ENCODE measurements at regions not wholly inside any gene's neighbourhood (a gene's known extent, or its start where the extent isn't known, plus 50 kb on each side); places are given as distances from the start of the nearest gene placed in this dataset.

DNA sequence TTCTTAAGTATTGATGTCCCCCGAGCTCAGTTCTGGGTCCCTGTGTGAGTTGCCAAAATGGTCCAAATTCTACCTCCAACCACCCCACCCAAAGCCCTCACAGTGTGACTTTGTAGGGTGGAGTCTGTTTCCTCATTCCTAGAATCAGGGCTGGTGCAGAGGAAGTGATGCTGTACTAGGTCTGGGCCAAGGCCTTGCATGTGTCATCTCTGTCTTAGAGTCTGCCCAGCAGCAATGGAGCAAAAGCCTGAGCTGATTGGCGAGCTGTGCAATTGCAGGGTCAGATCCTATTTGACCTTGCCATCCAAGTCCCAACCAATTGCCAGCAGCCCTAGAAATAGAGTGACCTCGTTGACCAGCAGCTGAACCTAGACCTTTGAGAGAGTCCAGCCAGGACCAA lies 97.0 kb upstream of the ANKRD10 start:
- Histone ChIP-seq H3K27me3 (no peaks in the 10 kb centered on the region), H3K36me3 (no peaks in the 10 kb centered on the region), H3K4me1 (peaks cover 0 to 8% (median 5%) of the 10 kb centered on the region in 4 donors), H3K27ac (no peak overlapping the region), H3K4me3 (no peak overlapping the region), H3K9me3 (no peaks in the 10 kb centered on the region)
- no peak for DNase-seq
- intact Hi-C loops (cut with DNase I; ENCODE audit: low total_unique reads): no loop called here
- TF ChIP-seq, protein P1, sequence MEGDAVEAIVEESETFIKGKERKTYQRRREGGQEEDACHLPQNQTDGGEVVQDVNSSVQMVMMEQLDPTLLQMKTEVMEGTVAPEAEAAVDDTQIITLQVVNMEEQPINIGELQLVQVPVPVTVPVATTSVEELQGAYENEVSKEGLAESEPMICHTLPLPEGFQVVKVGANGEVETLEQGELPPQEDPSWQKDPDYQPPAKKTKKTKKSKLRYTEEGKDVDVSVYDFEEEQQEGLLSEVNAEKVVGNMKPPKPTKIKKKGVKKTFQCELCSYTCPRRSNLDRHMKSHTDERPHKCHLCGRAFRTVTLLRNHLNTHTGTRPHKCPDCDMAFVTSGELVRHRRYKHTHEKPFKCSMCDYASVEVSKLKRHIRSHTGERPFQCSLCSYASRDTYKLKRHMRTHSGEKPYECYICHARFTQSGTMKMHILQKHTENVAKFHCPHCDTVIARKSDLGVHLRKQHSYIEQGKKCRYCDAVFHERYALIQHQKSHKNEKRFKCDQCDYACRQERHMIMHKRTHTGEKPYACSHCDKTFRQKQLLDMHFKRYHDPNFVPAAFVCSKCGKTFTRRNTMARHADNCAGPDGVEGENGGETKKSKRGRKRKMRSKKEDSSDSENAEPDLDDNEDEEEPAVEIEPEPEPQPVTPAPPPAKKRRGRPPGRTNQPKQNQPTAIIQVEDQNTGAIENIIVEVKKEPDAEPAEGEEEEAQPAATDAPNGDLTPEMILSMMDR (IDR thresholded peaks at IDR 0.05): no peak

DNA sequence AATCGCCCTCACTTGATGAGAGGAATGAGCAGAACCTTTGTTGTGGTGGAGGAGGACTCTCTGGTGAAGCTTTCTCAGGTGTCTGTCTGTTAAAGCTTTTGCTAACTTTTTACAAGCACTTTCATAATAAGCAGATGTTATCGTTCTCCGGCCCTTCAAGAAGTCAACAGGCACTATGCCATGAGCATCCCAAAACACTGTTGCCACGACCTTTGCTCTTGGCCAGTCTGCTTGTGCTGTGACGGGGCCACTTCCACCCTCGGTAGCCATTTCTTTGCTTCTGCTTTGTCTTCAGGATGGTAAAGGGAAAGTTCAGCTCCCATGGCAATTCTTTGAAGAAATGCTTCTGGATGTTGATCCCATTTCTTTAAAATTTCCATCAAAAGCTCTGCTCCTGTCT lies 93.5 kb upstream of the ANKRD10 start:
- DNase-seq: no peak
- intact Hi-C loops (cut with DNase I; ENCODE audit: low total_unique reads): loop anchor here (5.0 kb wide), 1 partner anchor 91 kb away; the partner anchor contains the start of gene ANKRD10
- no peaks in the 10 kb centered on the region for H3K36me3 ChIP-seq
- TF ChIP-seq, protein P1 (IDR thresholded peaks at IDR 0.05): no peak
- peak overlapping the region in 1 of 2 donors; percentile 90 for H3K27ac ChIP-seq
- no peak overlapping the region for H3K4me3 ChIP-seq
- no peaks in the 10 kb centered on the region for H3K9me3 ChIP-seq
- peaks cover 5 to 26% (median 19%) of the 10 kb centered on the region in 4 donors for H3K4me1 ChIP-seq
- no peaks in the 10 kb centered on the region for H3K27me3 ChIP-seq

DNA sequence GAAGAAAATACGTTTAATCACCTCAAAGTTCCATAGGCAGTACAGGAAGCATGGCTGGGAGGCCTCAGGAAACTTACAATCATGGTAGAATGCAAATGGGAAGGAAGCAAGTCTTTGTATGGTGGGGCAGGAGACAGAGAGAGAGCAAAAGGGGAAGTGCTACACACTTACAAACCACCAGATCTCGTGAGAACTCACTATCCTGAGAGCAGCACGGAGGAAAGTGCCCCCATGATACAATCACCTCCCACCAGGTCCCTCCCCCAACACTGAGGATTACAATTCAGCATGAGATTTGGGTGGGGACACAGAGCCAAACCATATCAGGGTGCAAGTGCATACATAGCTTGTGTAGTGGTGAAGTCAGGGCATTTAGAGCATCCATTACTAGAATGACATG lies 92.3 kb upstream of the ANKRD10 start:
- DNase-seq: no peak
- intact Hi-C loops (cut with DNase I; ENCODE audit: low total_unique reads): loop anchor here (5.0 kb wide), 1 partner anchor 90 kb away; the partner anchor contains the start of gene ANKRD10
- TF ChIP-seq, protein P1 (IDR thresholded peaks at IDR 0.05): no peak
- Histone ChIP-seq H3K27me3 (no peaks in the 10 kb centered on the region), H3K9me3 (no peaks in the 10 kb centered on the region), H3K4me1 (peaks cover 5 to 26% (median 19%) of the 10 kb centered on the region in 4 donors), H3K4me3 (peak overlapping the region in 1 of 2 donors; percentile 37), H3K36me3 (no peaks in the 10 kb centered on the region), H3K27ac (peak overlapping the region; percentile 85 to 90)

DNA sequence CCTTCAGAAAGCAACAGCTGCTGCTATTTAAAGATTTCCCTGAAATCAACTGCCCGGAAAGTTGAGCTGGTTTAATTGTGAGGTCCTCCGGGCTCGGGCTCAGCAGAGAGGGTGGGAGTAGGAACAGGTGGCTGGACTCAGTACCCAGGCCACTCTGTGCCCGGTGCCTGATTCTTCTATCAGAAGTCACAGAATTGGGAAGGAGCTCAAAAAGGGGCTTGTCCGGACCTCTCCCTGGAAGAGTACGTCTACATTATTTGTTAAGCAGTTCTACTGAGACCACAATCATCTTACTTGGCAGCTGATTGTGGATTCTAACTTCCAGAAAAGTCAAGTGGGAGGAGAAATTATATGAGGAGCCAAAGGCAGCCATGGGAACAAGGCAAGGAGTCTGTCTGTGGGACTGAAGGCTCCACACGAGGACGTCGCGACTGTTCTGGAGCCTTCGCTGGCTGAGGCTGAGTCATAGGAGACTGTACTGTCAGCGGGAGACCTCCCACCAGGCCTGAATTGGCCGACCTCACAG lies 91.7 kb upstream of the ANKRD10 start:
- peak; percentile 88 to 94 for DNase-seq
- Histone ChIP-seq H3K27me3 (no peaks in the 10 kb centered on the region), H3K4me1 (peaks cover 5 to 26% (median 19%) of the 10 kb centered on the region in 4 donors), H3K27ac (peak overlapping the region; percentile 85 to 90), H3K36me3 (no peaks in the 10 kb centered on the region), H3K4me3 (peak overlapping the region; percentile 22 to 37), H3K9me3 (no peaks in the 10 kb centered on the region)
- intact Hi-C loops (cut with DNase I; ENCODE audit: low total_unique reads): loop anchor here (5.0 kb wide), 1 partner anchor 89 kb away; the partner anchor contains the start of gene ANKRD10
- TF ChIP-seq, protein P1 (IDR thresholded peaks at IDR 0.05): no peak

DNA sequence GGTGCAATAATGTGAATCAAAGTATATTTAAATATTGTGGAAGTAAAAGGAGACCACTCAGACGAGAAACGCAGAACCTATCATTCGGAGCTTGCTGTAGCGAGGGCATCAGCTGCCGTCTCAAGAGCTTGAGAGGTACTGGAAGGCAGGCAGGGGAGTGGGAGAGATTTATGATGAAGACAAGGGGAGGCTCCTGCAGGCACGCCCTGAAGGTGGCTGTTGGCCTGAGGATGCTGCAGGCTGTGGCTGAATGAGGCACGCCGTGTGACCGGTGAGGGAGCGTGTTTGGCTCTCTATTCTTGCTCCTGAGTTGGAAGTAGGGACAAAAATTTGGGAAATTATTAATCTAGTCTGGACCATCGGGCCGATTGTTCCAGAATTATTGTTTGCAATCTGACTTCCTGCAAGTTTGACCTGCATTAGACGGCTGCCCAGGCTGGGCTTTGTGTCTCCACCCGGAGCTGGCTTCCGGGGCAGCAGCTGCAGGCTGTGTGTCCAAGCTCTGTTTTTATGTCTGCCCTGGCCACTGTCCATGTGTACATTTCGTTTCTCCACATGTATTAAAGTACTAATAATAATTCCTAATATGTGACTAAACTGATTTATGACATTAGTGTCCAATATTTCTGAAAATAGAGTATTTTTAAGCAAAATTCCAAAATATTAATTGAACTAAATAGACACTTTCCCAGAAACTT lies 91.1 kb upstream of the ANKRD10 start:
- H3K27me3 ChIP-seq: no peaks in the 10 kb centered on the region
- H3K27ac ChIP-seq: peak overlapping the region; percentile 85 to 90
- H3K4me3 ChIP-seq: peak overlapping the region; percentile 22 to 37
- no peaks in the 10 kb centered on the region for H3K9me3 ChIP-seq
- TF ChIP-seq, protein P1 (IDR thresholded peaks at IDR 0.05): no peak
- no peaks in the 10 kb centered on the region for H3K36me3 ChIP-seq
- peaks cover 5 to 26% (median 19%) of the 10 kb centered on the region in 4 donors for H3K4me1 ChIP-seq
- intact Hi-C loops (cut with DNase I; ENCODE audit: low total_unique reads): loop anchor here (5.0 kb wide), 1 partner anchor 89 kb away; the partner anchor contains the start of gene ANKRD10
- DNase-seq: peak; percentile 61 to 69

Data from tibial artery (tissue), 4 donors.